HepG2 (cell line): ENCODE measurements at regions not wholly inside any gene's neighbourhood (a gene's known extent, or its start where the extent isn't known, plus 50 kb on each side); places are given as distances from the start of the nearest gene placed in this dataset.
A peak's percentile ranks its signal among the peaks of the same experiment; 100 is the strongest.

Experiments used
- ATAC-seq: fragments of 200-7000 bp; cut with Tn5 transposase; 3 replicates; pipeline ENCODE4 v1.9.1; 2020; ENCODE audit warnings: mild to moderate bottlenecking, moderate library complexity
- BruUV-seq: library from RNA; stranded (reverse); fragments of 400-500 nt; replicated peaks from 2 replicates; lab custom pipeline; 2021; lab: Mats Ljungman, UMichigan
- CTCF ChIA-PET: fragments of 300-600 bp; formaldehyde crosslinking; extraction: SDS; loops from one replicate; lab custom pipeline; 2021; ENCODE audit warnings: low total read pairs, inconsistent platforms, low intra/inter-chr PET ratio; lab: Yijun Ruan, JAX
- POLR2A ChIA-PET: fragments of 350-600 bp; sonication (Branson Sonifier 250); formaldehyde crosslinking; loops from one replicate; lab custom pipeline; 2020; ENCODE audit warnings: antibody characterized with exemption, inconsistent platforms; lab: Yijun Ruan, JAX
- DNase-seq: peaks from one replicate; pipeline ENCODE4 v3.0.0-alpha.2; 2015; ENCODE audit warnings: low spot score
- FAIRE-seq: peaks from 3 replicates; lab custom pipeline; 2011; peaks lifted over from hg19 to GRCh38; lab: Jason Lieb, UNC
- H2AFZ ChIP-seq: one replicate; pipeline ENCODE4 v1.6.1; 2011; ENCODE audit warnings: low read length, inconsistent platforms
- H3K27ac ChIP-seq: fragments of 300-600 bp; 3 replicates; pipeline ENCODE4 v1.8.0; 2011; ENCODE audit warnings: mixed run types, mild to moderate bottlenecking, mixed read lengths, low read length, inconsistent platforms; ENCODE audit not compliant: insufficient read depth; ENCODE audit errors: extremely low read length
- H3K27me3 ChIP-seq, 2 experiments: fragments of 200-600 bp in 1 of 2; 2 replicates in 1 of 2; 3 replicates in 1 of 2; pipeline versions ENCODE4 v1.6.0 to v1.8.0; 2011; ENCODE audit warnings: low read length in 2 of 2, mild to moderate bottlenecking in 2 of 2, moderate library complexity in 2 of 2, inconsistent platforms in 1 of 2; ENCODE audit not compliant: insufficient read depth in 2 of 2, control insufficient read depth in 1 of 2
- H3K36me3 ChIP-seq, 2 experiments: fragments of 200-600 bp in 1 of 2; replicated peaks in 1 of 2; 2 replicates in 1 of 2; 3 replicates in 1 of 2; pipeline versions ENCODE4 v1.5.1 to v1.8.0; 2011; ENCODE audit warnings: low read length in 2 of 2, inconsistent platforms in 1 of 2; ENCODE audit not compliant: insufficient read depth in 2 of 2, control insufficient read depth in 1 of 2
- H3K4me1 ChIP-seq: 2 replicates; pipeline ENCODE4 v1.5.1; 2012; ENCODE audit warnings: low read length, inconsistent platforms; ENCODE audit not compliant: insufficient read depth
- H3K4me2 ChIP-seq: 2 replicates; pipeline ENCODE4 v1.6.0; 2011; ENCODE audit warnings: low read depth, low read length, inconsistent platforms
- H3K4me3 ChIP-seq, 3 experiments: fragments of 200-600 bp in 1 of 3; sonication (generic), shearing (Covaris generic) in 1 of 3; replicated peaks in 1 of 3; 2 replicates each; pipeline ENCODE4 v1.5.1; 2011 to 2016; ENCODE audit warnings: low read length in 3 of 3, inconsistent platforms in 2 of 3, low read depth in 2 of 3, mild to moderate bottlenecking in 2 of 3, control low read depth in 1 of 3, mixed read lengths in 1 of 3; ENCODE audit not compliant: insufficient read depth in 1 of 3
- H3K79me2 ChIP-seq: one replicate; pipeline ENCODE4 v1.6.1; 2011; ENCODE audit warnings: low read length, inconsistent platforms; ENCODE audit not compliant: insufficient read depth
- H3K9ac ChIP-seq: 2 replicates; pipeline ENCODE4 v1.6.0; 2011; ENCODE audit warnings: mild to moderate bottlenecking, low read depth, low read length, inconsistent platforms; ENCODE audit not compliant: insufficient read depth
- H3K9me3 ChIP-seq: 2 replicates; pipeline ENCODE4 v1.5.1; 2012; ENCODE audit warnings: mild to moderate bottlenecking, low read length
- H4K20me1 ChIP-seq: 2 replicates; pipeline ENCODE4 v1.6.0; 2011; ENCODE audit warnings: inconsistent platforms, mild to moderate bottlenecking, low read length, moderate library complexity; ENCODE audit not compliant: insufficient read depth
- AGO2 ChIP-seq: fragments of 200-400 bp; formaldehyde crosslinking; optimal IDR thresholded peaks from 2 replicates; pipeline ENCODE3; 2017; ENCODE audit warnings: mild to moderate bottlenecking, low read depth, low read length, moderate library complexity
- AKAP8 ChIP-seq: sonication (generic); formaldehyde crosslinking; IDR thresholded peaks from 2 replicates; pipeline ENCODE4 v1.5.1; 2020; ENCODE audit warnings: mild to moderate bottlenecking, missing genetic modification reagents
- EP300 ChIP-seq, 3 experiments: sonication (generic) in 1 of 3; formaldehyde crosslinking in 1 of 3; IDR thresholded peaks; 2 replicates each; pipeline versions ENCODE4 v1.5.1 to v1.6.1; 2011 to 2020; ENCODE audit warnings: low read depth in 2 of 3, low read length in 2 of 3, borderline replicate concordance in 1 of 3, improper control_type of control experiment in 1 of 3, mild to moderate bottlenecking in 1 of 3, missing genetic modification reagents in 1 of 3, moderate library complexity in 1 of 3
- IRF1 ChIP-seq: sonication (generic); formaldehyde crosslinking; IDR thresholded peaks from 2 replicates; pipeline ENCODE4 v1.4.0; 2020; ENCODE audit warnings: low read depth, mild to moderate bottlenecking, missing genetic modification reagents
- KMT2A ChIP-seq: sonication (generic); formaldehyde crosslinking; IDR thresholded peaks from 2 replicates; pipeline ENCODE4 v1.4.0; 2020; ENCODE audit warnings: missing genetic modification reagents
- MYNN ChIP-seq: sonication (generic); formaldehyde crosslinking; IDR thresholded peaks from 2 replicates; pipeline ENCODE4 v1.4.0; 2020; ENCODE audit warnings: mild to moderate bottlenecking, low read depth, missing genetic modification reagents
- NR2F6 ChIP-seq, 2 experiments: IDR thresholded peaks; 2 replicates each; pipeline ENCODE4 v1.6.1; 2016; ENCODE audit warnings: antibody characterized with exemption in 1 of 2, mild to moderate bottlenecking in 1 of 2
- RARA ChIP-seq: IDR thresholded peaks from 2 replicates; pipeline ENCODE4 v1.6.1; 2016; ENCODE audit warnings: missing genetic modification reagents, missing compliant biosample characterization
- RXRB ChIP-seq: IDR thresholded peaks from 2 replicates; pipeline ENCODE4 v1.6.1; 2016; ENCODE audit warnings: borderline replicate concordance, missing genetic modification reagents, missing compliant biosample characterization
- SATB2 ChIP-seq: sonication (generic); formaldehyde crosslinking; IDR thresholded peaks from 2 replicates; pipeline ENCODE4 v1.5.0; 2020; ENCODE audit warnings: missing genetic modification reagents
- SKI ChIP-seq: fragments of 450-650 bp; IDR thresholded peaks from one replicate; pipeline ENCODE4 v1.6.1; 2018; ENCODE audit warnings: mild to moderate bottlenecking; ENCODE audit not compliant: partially characterized antibody
- TSC22D2 ChIP-seq: sonication (generic); formaldehyde crosslinking; IDR thresholded peaks from 2 replicates; pipeline ENCODE4 v1.5.1; 2020; ENCODE audit warnings: missing genetic modification reagents, mild to moderate bottlenecking, borderline replicate concordance
- WIZ ChIP-seq: sonication (generic); formaldehyde crosslinking; IDR thresholded peaks from 2 replicates; pipeline ENCODE4 v1.5.1; 2020; ENCODE audit warnings: mild to moderate bottlenecking, missing genetic modification reagents
- ZNF232 ChIP-seq: sonication (generic); formaldehyde crosslinking; IDR thresholded peaks from 2 replicates; pipeline ENCODE4 v1.4.0; 2020; ENCODE audit warnings: missing genetic modification reagents, borderline replicate concordance
- ZNF253 ChIP-seq: sonication (generic); formaldehyde crosslinking; IDR thresholded peaks from 2 replicates; pipeline ENCODE4 v1.8.0; 2022; ENCODE audit warnings: mild to moderate bottlenecking, missing genetic modification reagents, borderline replicate concordance
- ZNF274 ChIP-seq: sonication (generic); formaldehyde crosslinking; IDR thresholded peaks from 2 replicates; pipeline ENCODE4 v1.5.1; 2020; ENCODE audit warnings: mild to moderate bottlenecking, missing genetic modification reagents
- ZNF282 ChIP-seq: fragments of 450-650 bp; IDR thresholded peaks from 2 replicates; pipeline ENCODE4 v1.6.1; 2018; ENCODE audit not compliant: partially characterized antibody
- ZNF607 ChIP-seq: sonication (generic); formaldehyde crosslinking; IDR thresholded peaks from 2 replicates; pipeline ENCODE4 v1.5.1; 2020; ENCODE audit warnings: missing genetic modification reagents, mild to moderate bottlenecking, borderline replicate concordance
- WGBS: methylation state at CpG from one replicate; pipeline ENCODE4 v1.1.6; 2017; ENCODE audit warnings: low lambda C conversion rate; 5-methylcytosine and 5-hydroxymethylcytosine counted together
- in situ Hi-C: cut with HindIII; loops from 2 replicates; pipeline ENCODE4 v1.10.0; 2017; ENCODE audit warnings: low pct_unique_long_range_greater_than_20kb; ENCODE audit not compliant: extremely low pct_ligation_motif_present
- intact Hi-C: fragments of 100-400 bp; cut with micrococcal nuclease; formaldehyde crosslinking; loops from one replicate; pipeline ENCODE4 v1.10.0; 2022; ENCODE audit not compliant: unreplicated experiment
- TF ChIP-seq, protein P1 (sequence below): sonication (generic); formaldehyde crosslinking; IDR thresholded peaks from 2 replicates; pipeline ENCODE4 v1.5.0; 2020; ENCODE audit warnings: mild to moderate bottlenecking, missing genetic modification reagents
- TF ChIP-seq, protein P2 (sequence below): sonication (generic); formaldehyde crosslinking; IDR thresholded peaks from 2 replicates; pipeline ENCODE4 v1.4.0; 2020; ENCODE audit warnings: missing genetic modification reagents

DNA sequence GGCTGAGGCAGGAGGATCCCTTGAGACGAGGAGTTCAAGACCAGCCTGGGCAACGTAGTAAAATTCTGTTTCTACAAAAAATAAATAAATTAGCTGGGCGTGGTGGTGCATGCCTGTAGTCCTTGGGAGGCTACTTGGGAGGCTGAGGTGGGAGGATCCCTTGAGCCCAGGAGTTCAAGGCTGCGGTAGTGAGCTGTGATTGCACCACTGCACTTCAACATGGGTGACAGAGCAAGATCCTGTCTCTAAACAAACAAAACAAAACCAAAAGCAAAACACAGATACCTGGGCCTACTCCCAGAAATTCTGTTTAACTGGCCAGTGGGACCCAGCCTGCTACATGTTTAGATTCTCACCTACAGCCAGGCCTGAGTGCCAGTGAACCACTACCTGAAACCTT is 74.6 kb upstream of the MEDAG start (continued):
- TF ChIP-seq, protein P1, sequence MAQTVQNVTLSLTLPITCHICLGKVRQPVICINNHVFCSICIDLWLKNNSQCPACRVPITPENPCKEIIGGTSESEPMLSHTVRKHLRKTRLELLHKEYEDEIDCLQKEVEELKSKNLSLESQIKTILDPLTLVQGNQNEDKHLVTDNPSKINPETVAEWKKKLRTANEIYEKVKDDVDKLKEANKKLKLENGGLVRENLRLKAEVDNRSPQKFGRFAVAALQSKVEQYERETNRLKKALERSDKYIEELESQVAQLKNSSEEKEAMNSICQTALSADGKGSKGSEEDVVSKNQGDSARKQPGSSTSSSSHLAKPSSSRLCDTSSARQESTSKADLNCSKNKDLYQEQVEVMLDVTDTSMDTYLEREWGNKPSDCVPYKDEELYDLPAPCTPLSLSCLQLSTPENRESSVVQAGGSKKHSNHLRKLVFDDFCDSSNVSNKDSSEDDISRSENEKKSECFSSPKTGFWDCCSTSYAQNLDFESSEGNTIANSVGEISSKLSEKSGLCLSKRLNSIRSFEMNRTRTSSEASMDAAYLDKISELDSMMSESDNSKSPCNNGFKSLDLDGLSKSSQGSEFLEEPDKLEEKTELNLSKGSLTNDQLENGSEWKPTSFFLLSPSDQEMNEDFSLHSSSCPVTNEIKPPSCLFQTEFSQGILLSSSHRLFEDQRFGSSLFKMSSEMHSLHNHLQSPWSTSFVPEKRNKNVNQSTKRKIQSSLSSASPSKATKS: no peak
- TF ChIP-seq KMT2A: no peak
- TF ChIP-seq IRF1 (CRISPR knock-in tag): no peak

DNA sequence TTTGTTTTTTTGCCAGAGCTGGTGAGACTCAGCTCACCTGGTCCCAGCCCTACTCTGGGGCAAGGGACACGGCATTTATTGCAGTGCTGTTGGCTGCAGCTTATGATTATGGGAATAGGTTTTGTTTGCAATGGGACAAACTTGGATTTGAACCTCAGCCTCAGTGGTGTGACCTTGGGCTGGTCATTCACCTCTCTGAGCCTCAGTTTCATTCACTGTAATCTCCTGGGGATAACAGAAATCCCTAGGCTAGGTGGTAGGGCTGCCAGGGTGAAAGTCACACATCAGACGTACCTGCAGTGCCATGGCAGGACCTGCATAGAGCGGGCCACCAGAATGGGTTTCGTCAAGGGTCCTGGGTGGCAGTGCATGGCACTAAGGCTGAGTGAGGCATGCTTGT is 73.7 kb upstream of the MEDAG start:
- peak; percentile 56 for ATAC-seq
- TF ChIP-seq EP300 (IDR thresholded peaks at IDR 0.05; ENCODE audit: low read depth in 2 of 2, low read length in 2 of 2) (no peak), EP300 (CRISPR knock-in tag; IDR thresholded peaks at IDR 0.05; ENCODE audit: borderline replicate concordance) (no peak), RARA (CRISPR knock-in tag) (peak; percentile 42), TSC22D2 (CRISPR knock-in tag) (no peak), AKAP8 (no peak), ZNF253 (CRISPR knock-in tag) (no peak), SATB2 (CRISPR knock-in tag) (no peak), ZNF282 (no peak), NR2F6 (IDR thresholded peaks at IDR 0.05) (no peak), NR2F6 (CRISPR knock-in tag; IDR thresholded peaks at IDR 0.05) (no peak), WIZ (CRISPR knock-in tag) (no peak), SKI (peak; percentile 73), RXRB (CRISPR knock-in tag) (peak; percentile 73), MYNN (CRISPR knock-in tag) (no peak), ZNF607 (CRISPR knock-in tag) (no peak), ZNF274 (CRISPR knock-in tag) (no peak), AGO2 (no peak), ZNF232 (no peak)
- TF ChIP-seq, protein P2, sequence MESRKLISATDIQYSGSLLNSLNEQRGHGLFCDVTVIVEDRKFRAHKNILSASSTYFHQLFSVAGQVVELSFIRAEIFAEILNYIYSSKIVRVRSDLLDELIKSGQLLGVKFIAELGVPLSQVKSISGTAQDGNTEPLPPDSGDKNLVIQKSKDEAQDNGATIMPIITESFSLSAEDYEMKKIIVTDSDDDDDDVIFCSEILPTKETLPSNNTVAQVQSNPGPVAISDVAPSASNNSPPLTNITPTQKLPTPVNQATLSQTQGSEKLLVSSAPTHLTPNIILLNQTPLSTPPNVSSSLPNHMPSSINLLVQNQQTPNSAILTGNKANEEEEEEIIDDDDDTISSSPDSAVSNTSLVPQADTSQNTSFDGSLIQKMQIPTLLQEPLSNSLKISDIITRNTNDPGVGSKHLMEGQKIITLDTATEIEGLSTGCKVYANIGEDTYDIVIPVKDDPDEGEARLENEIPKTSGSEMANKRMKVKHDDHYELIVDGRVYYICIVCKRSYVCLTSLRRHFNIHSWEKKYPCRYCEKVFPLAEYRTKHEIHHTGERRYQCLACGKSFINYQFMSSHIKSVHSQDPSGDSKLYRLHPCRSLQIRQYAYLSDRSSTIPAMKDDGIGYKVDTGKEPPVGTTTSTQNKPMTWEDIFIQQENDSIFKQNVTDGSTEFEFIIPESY (CRISPR knock-in tag): no peak

More for the DNA sequence above, 73.7 kb upstream of the MEDAG start:
- H3K4me2 ChIP-seq: peak overlapping the region; percentile 88
- intact Hi-C loops: loop anchor here (2.0 kb wide), 1 partner anchor 14 kb away; no protein-coding TSS in a partner anchor
- FAIRE-seq (no peak), DNase-seq (no peak)
- H2AFZ ChIP-seq: no peak overlapping the region
- H3K4me3 ChIP-seq: peak overlapping the region in 1 of 3 experiments; percentile 56; a peak in 2 of 6 replicates
- in situ Hi-C loops: no loop called here
- H3K79me2 ChIP-seq: no peaks in the 10 kb centered on the region
- CTCF ChIA-PET: no interaction called here
- no peaks in the 10 kb centered on the region for H3K9me3 ChIP-seq
- H3K36me3 ChIP-seq: no peaks in the 10 kb centered on the region
- H3K27ac ChIP-seq: peak overlapping the region; percentile 67
- WGBS: 7% methylated on average over 1 of the region's 4 CpGs
- peaks cover 79% of the 10 kb centered on the region for H3K4me1 ChIP-seq
- H4K20me1 ChIP-seq: no peaks in the 10 kb centered on the region
- no peaks in the 10 kb centered on the region for H3K27me3 ChIP-seq
- POLR2A ChIA-PET: interaction anchor here (1.4 to 2.5 kb wide), 4 partner anchors 10 to 33 kb away, joined by 5 to 18 read pairs (median 8); no protein-coding TSS in a partner anchor
- H3K9ac ChIP-seq: peak overlapping the region; percentile 65
- no TSS peak for BruUV-seq
